NCI-H345 treated with DMSO at 0.1 percent for 48 hours (cell line): ENCODE measurements at regions not wholly inside any gene's neighbourhood (a gene's known extent, or its start where the extent isn't known, plus 50 kb on each side); places are given as distances from the start of the nearest gene placed in this dataset.

Experiments used
- DNase-seq: peaks from one replicate; lab custom pipeline; 2025; ENCODE audit not compliant: unreplicated experiment; lab: John Stamatoyannopoulos, UW

DNA sequence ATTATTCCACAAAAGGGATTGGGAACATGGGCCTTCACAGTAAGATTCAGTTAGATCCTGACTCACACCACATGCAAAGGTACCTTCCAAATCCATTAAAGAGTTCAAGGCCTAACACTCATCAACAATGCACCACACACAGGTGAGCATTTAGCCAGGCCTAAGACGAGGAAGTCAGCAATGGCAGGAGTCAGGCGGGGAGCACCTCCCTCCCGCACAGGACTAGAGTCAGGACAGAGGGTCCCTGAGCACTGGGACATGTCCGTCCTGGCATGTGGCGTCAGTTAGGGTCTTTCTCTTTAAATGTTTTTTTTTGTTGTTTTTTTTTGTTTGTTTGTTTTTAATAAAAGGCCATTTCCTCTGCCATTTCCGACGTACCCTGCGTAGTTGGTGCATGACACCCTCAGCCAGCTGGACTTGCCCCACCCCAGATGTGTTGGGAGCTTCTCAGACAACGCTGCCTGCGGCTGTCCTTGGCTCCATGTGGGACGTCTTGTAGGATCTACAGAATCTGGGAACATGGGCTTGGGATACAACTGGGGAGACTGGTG lies 1458.6 kb downstream of the BRD1 start:
- DNase-seq, result no peak

DNA sequence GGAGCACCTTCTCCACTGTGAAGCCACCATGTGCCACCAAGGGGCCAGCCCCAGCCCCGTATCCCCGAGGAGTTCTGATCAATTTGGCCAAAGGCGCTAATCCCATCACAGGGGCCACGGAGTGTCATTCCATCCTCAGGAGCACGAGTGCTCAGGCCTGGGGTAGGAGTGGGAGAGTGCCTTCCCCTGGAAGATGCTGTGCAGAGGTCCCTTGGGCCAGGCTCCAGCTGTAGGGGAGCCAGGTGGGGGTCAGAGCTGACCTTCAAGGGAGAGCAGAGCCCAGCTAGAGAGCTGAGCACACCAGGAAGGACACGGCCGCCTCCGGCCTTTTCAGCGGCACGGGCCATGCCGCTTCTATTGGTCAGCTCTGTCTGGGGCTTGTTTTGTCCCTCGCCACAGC lies 1459.9 kb downstream of the BRD1 start:
- no peak for DNase-seq

DNA sequence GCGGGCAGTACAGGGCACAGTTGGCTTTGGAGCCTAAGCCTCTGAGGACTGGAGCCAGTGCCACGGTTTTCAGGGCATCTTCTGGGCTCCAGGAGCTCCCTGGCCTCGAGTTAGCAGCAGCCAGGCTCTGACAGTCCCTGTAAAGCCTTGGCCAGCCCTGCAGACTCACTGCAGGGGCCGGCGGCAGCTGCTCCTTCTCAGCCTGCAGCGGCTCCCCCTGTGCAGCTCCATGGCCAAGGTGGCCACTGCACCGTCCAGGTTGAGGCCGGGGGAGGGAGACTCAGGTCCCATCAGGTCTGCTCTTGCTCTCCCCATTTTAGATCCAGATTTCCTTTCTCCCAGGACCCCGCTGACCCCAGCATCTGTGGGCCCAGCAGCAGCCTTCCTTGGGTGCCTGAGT lies 1461.1 kb downstream of the BRD1 start:
- DNase-seq, result no peak

DNA sequence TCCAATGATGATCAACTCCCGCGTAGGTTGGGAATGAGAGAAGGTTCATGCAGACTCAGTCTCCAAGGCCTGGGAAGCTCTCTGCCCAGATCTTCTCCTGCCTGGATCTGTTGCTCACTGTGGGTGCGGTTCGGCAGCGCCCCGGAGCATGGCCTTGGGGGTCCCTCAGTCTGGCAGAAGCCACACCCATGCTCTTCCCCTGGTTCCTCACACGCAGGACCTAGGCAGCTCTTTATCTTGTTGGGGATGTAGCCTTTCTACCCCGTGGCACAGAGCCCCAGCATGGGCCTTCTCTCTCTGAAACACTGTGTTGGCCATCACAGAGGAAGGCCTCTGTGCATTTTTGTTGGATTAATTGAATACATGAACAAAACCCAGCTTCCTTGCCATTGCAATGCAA lies 1461.6 kb downstream of the BRD1 start:
- DNase-seq, result no peak

DNA sequence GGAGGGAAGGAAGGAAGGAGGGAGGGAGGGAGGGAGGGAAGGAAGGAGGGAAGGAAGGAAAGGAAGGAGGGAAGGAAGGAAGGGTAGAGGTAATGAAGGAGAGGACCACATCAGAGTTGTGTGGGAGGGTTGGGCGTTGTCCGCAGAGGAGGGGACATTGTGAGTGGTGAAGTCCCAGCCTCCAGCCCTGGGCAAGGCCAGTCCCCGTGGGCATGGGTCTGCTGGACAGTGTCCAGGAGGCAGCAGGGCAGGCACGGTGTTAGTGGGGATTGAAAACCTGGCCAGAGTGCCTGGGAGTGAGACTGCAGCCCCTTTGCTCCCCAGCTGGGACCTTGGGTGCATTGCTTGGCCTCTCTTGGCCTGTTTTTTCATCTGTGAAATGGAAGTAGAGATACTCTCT lies 1462.3 kb downstream of the BRD1 start:
- DNase-seq, result no peak

DNA sequence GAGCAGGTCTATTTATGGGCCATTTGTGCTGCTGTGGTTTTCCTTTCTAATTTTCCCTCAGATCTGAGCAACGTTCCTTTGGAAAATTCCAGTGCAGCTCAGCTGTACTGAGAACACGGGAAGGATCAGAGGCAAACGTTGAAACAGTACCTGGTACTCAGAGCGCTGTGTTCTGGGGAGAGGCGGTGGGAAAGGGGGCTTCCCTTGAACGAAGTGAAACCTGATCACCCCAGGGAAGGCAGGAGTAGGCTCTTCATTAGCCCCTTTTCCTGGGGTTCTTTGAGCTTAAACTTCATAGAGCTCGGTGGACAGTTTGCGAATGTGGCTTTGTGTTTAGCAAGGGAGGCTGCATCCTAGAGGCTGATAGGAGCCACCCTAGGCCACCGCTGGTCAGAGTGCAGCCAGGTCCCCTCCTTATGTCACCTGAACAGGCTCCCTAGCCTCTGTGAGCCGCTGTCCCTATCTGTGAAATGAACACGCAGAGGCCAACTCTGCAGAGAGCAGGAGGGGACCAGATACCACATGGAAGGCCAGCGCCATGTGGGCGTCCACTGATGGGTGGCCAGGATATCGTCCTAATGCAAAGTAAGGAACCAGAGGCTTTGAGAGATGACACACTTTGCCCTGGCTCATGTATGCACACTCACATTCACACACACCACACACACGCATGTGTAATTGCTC lies 1464.8 kb downstream of the BRD1 start:
- no peak for DNase-seq

DNA sequence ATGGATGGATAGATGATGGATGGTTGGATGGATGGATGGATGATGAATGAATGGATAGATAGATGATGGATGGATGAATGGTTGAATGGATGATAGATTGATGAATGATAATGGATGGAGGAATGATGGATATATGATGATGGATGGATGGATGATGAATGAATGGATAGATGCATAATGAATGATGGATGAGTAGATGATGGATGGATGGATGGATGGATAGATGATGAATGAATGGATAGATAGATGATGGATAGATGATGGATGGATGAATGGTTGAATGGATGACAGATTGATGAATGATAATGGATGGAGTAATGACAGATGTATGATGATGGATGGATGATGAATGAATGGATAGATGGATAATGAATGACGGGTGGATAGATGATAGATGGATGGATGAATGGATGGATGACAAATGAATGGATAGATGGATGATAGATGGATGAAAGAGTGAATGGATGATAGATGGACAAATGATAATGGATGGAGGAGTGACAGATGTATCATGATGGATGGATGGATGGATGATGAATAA lies 1466.5 kb downstream of the BRD1 start:
- no peak for DNase-seq

DNA sequence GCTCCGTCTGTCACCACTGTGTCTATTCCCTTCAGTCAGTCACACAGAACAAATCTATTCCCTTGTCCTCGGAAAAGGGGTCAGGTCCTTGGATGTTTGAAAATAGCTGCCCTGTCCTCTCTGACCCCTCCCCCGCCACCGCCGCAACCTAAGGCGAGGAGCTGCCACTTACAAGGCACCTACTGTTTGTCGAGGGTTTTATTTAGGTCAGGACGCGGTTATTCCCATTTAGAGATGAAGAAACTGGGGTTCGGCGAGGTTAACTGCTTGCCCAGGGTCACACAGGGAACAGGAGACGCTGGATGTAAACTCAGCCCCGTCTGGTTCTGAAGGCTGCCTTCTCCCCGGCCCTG lies 1468.1 kb downstream of the BRD1 start:
- no peak for DNase-seq

DNA sequence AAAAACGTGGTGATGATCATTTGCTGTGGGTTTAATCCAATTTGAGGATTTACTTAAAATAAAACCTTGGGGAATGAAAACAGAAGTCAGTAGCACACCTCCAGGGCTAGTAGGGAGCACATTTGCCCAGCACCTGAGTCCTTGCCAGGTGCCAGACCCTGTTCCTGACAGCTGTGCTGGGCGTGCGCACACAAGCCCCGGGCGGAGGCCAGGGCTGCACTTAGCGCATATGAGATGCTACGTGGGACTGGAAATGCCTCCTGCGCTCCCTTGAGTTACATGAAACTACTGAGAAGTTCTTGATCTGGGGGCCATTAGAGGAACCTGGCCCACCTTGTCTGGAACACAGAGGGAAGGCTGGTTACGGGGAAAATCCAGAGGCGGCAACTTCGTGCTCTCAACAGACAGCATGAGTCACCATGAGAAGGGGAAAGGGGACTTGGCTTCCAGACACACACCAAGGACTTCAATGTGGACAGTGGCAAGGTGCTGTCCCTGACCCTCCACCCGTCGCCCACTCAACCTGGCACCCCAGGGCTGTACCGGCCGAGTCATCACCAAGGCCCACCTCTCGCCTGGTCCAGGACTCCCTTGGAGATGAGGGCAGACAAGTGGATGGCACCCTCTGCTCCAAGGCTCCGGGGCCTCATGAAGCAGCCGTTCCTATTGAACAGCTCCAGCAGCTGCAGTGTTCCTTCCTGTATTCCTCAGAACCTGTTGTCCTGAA lies 1468.6 kb downstream of the BRD1 start:
- no peak for DNase-seq

DNA sequence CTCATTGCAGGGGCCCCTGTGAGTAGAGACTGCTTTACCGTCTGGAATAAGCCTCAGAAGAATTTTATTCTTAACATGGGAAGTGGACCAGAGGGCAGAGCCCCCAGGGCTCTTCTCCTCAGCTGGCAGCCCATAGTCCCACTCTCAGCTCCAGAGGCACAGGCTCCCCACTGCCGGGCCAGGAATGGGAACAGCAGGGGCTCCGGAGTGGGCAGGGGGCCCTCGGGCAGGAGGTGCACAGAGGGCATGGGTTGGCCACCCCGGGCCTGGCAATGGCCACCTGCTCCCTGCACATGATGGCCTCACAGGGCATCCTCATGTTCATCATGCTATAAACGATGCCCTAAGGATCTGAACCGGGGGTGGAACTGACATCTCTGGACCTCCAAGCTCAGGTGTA lies 1469.7 kb downstream of the BRD1 start:
- no peak for DNase-seq

DNA sequence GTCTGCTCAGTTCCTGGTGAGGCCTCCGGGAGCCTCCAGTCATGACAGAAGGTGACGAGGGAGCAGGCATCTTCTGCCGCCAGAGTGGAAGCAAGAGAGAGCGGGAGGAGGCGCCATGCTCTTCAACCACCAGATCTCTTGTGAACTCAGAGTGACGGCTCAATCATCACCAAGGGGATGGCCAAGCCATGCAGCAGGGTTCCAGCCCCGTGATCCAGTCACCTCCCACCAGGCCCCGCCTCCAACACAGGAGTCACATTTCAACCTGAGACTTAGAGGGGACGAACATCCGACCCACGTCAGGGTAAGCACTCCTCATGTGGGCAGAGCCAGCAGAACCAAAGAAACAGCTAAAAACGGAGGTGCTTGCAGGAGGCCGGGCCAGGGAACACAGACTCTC lies 1470.5 kb downstream of the BRD1 start:
- no peak for DNase-seq

DNA sequence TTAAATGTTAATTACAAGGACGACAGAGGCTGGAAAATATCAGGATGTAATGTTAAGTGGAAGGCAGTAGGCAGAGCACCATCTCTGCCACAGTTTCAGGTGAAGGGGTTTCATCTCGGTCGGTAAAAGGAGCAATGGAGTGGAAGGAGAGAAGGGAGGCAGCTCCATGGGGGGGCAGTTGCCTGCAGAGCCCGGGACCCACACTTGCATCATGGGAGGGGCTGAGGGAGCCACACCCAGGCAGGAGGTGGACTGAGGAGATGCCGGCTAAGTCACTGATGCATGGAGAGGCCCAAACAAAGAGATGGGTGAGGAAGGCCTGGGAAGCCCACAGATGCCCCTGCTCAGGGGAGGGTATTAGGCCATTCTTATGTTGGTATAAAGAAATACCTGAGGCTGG lies 1470.9 kb downstream of the BRD1 start:
- no peak for DNase-seq

DNA sequence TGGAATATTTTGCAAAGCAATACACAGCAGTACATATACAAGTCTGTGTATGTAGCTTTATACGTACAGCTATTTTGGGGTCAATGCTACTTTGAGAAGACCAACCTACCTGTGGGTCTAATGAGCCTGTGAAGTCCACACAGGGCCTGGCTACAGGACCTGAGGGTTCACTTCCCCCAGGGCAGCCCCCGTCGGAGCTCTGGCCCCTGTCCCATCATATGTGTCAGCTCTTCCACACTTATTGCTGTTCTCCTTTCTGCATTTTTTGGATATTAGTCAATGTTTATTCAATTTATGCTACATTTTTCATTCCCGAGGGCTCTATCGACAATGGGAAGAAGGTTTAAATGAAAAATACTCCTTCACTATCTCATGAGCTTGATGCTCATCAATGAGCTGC lies 1473.6 kb downstream of the BRD1 start:
- DNase-seq, result no peak

DNA sequence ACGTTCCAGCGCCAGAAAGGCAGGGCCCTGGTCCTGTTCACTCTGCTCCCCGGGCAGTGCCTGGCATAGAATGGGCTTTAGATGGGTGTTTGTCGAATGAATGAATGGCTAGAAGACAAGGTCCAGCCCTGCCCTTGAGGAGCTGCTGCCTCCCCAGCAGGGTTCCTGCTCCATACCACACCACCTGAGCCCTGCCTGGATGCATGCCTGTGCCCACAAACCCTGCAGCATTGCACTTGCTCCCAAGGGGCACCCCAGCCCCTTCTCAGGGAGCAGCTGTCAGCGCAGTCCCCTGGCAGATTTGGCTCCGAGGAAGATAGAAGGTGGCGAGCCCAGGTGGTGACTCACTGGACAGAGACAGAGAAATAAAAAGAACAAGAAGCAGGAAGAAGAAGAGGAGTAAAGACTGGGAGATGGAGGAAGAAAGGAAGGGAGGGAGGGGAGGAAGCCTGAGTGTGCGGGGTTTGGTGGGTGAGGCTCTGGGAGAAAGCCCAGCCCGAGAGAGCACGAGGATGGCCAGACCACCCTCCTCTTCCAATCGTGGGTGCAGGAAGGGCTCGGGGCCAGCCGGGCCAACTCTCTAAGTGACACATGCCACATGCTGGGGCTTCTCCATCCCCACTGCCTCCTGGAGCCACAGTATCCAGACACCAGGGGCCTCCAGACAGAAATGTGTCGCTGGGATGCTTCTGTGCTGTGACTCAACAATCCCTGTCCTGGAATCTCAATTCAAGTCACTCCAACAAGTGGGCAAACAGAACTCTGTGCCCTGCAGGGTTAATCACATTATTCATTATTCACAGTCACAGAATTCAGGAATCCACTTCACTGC lies 1474.3 kb downstream of the BRD1 start:
- no peak for DNase-seq

DNA sequence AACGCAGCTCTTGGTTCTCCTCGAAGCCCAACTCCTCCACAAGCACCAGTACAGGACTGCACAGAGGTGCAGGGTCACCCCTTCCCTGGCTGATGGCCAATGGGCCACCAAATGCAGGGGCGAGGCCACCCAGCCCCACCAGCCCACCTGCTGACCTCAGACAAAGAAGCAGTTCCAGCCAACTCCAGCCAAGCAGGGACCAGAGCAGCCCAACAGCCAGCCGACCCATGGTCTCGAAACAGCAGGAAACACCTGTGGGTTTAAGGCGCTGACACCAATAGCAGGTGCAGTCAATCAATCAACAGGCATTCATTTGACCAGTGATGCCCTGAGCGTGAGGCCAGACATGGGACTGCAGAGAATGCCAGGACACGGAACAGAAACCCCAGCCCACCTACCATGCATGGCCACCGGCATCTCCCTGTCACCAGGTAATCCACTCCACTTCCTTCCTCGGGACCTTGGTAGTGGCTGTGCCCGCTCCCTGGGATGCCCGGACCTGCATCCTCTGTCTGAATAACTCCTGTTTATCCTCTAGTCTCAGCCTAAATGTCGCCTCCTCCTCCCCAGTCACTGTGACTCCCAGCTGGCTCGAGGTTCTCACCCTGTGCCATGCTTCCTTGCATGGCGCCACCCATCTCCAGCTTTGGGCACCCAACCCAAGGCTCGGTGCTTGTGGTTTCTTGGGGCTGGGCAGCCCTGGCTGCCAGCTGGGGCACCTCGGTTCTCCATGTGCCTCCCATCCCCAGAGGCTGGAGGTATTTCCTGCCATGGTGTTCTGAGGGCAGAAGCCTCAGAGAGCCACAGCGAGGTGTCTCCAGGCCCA lies 1475.4 kb downstream of the BRD1 start:
- DNase-seq, result no peak

DNA sequence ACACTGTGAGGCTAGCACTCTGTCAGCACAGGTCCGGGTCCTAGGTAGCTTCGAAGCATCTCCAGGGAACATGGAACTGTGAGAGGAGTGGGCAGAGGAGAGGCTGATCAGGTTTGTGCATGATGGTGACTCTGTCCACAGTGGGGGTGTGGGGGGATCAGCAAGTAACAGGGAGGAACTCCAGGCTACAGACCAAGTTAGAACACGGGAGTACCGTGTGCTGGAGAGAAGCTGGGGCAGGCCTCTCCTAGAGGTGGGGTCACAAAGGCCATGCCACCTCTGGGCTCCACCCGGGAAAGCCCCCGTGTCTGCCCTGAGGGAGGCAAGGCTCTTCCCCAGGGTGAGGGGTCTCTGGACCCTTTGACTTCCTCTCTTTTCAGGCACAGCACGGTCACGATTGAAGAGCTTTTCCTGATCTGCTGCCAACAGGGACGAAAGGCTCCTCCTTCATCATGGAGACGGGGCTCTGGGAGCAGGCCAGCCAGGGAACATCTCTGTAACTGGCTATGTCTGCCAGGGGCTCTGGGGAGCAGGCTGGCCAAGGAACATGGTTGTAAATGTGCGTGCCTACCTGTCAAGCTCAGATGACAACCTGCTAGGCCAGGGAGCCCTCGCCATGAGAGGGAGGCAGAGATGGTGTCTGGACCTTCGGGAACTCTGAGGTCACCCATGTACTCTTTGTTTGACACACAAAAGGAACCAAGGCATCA lies 1476.1 kb downstream of the BRD1 start:
- no peak for DNase-seq

DNA sequence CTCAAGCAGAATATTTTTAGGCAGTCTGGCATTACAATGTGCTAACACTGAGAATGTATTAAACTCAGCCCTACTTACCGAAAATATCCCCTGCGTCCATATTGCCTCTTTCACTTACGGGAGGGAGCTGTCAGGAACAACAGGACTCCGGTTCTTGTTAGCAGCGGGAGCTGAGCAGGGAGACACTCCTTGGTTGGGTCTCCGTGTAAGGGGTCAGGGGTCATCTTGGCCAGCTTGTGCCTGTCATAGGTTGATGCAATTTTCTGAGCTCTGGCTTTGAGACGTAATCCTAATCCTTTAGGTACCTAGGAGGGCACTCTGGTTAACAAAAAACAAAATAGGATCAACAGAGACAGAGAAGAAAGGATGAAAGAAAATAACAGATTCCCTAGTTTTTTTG lies 1477.2 kb downstream of the BRD1 start:
- no peak for DNase-seq

DNA sequence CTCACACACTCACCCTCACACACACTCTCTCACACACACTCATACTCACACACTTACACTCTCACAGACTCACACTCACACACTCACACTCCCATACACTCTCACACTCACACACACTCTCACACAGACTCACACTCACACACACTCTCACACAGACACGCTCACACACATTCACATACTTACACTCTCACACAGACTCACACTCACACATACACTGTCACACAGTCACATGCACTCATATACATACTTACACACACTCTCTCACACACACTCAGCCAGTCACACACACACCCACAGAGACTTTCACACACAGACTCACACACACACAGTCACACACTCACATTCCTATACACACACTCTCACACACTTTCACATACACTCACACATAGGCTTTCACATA lies 1478.8 kb downstream of the BRD1 start:
- no peak for DNase-seq

DNA sequence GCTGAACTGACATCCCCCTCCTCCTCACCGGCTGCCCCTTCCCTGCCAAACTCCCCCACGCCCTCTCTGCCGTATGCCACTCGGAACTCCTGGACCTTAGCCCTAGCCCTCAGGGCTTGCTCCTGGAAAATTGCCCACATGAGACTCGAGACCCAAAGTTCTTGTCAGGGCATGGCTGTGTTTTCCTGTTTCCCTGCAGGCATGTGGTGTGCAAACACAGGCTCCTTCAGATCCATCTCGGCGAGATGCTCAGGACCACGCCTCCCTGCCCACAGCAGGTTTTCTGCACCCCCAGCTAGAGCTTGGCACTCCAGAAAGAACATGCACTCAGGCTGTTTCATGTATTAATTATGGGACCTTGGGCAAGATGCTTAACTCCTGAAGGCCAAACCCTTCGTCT lies 1480.4 kb downstream of the BRD1 start:
- no peak for DNase-seq

DNA sequence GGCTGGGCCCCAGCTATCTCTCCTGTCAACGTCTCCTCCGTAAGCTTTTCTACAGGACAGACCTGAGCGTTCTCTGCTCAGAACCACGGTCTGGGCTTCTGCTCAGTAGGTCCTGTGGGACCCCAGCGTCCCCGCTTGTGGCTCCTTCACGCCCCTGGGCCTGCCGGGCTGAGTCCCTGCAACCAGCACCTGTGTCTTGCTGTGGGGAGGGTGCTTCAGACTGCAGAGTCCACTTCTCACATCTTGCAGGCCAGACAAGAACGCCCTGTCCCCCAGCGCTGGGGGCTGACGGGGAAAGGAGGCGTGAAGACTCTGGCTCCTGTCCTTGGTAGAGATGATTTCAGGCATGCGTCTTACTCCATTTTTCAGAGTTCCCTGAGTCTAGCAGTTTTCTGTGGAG lies 1480.8 kb downstream of the BRD1 start:
- DNase-seq, result no peak
